Left colon (tissue), 2 donors: ENCODE measurements at regions not wholly inside any gene's neighbourhood (a gene's known extent, or its start where the extent isn't known, plus 50 kb on each side); places are given as distances from the start of the nearest gene placed in this dataset.
"Not testable (repeated sequence)": the region's sequence is repeated elsewhere in the genome, so short reads cannot be mapped to it uniquely, and the experiment has no call there.

ENCODE experiments used
- ATAC-seq: fragments of 200-7000 bp; cut with Tn5 transposase; one replicate; pipeline ENCODE4 v1.9.1; 2020; ENCODE audit warnings: mild to moderate bottlenecking, moderate library complexity
- DNase-seq, 2 donors: peaks; one replicate each; pipeline ENCODE4 v3.0.0-alpha.2; 2020
- intact Hi-C, 2 donors: fragments of 100-400 bp; cut with DNase I in 1 of 2; cut with micrococcal nuclease in 1 of 2; formaldehyde crosslinking; loops; one replicate each; pipeline versions ENCODE4 v1.11.2 to v1.14.0; 2022; cut with DNase I, micrococcal nuclease
- donor health status: DM: no; HTN: no; CAD: no.
- donor health status: DM: yes; HTN: yes; CAD: no.

DNA sequence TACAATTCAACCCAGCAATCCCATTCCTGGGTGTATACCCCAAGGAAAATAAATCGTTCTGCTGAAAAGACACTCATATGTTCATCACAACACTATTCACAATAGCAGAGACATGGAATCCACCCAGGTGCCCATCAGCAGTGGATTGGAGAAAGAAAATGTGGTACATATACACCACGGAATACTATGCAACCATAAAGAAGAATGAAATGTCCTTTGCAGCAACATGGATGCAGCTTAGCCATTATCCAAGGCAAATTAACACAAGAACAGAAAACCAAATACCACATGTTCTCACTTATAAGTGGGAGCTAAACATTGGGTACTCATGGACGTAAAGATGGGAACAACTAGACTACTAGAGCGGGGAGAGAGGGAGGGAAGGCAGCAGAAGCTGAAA lies 207.8 kb downstream of the GATA3 start:
- no peak for DNase-seq
- ATAC-seq: no peak
- intact Hi-C loops: no loop called here

DNA sequence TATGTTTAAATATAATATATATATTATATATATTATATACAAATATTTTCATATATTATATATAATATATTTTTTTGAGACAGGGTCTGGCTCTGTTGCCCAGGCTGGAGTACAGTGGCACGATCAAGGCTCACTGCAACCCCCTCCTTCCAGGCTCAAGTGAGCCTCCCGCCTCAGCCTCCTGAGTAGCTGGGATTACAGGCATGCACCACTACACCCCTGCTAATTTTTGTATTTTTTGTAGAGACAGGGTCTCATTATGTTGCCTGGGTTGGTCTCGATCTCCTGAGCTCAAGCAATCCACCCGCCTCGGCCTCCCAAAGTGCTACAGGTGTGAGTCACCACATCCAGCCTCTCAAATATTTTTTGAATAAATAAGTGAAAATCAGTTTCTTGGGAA lies 215.5 kb downstream of the GATA3 start:
- intact Hi-C loops: no loop called here
- DNase-seq: no peak
- no peak for ATAC-seq

DNA sequence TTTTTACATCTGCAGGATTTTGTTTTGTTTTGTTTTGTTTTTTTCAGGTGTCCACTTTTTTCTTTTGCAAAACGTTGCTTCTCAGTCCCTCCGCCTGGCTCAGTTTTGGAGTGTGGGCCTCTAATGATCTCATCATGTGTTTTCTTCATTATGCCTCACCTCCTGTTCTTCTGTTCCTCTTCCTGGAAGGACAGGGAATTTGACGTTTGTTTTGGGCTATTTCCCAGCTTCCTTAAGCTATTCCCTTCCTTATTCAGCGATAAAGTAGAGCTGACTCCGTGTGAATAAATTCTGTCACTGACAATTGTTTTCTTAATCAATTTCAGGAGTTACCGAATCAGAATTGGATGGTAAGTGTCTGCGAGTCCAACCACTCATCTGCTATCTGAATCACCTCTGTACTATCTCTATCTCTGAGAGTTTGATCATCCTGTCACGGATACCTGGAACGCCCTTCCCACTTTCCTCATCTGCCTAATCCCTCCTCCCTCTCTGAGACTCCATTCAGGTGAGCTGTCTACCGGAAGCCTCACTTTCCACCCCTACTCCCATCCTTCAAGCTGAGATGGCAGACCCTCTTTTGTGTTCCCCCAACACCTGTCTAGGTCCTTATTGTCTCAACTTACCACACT lies 218.4 kb downstream of the GATA3 start:
- intact Hi-C loops: no loop called here
- ATAC-seq (no peak), DNase-seq (no peak)

DNA sequence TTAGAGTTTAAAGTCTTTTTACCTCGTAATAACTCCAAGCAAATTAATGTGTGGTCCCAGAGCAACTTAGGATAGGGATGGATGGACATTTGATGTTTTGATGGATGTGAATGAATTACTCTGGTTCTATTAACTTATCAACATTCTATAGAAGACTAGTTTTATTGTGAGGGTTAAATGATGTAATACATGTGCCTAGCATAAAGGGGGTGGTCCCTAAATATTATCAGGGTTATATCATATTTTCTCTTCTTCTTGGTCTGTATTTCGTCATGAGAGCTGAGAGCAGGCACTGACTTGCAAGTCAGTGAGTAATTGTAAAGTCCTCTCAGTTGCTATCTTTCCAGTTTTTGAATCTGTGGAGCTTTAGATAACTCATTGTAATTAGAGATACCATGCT lies 219.3 kb downstream of the GATA3 start:
- intact Hi-C loops: no loop called here
- no peak for ATAC-seq
- no peak for DNase-seq

DNA sequence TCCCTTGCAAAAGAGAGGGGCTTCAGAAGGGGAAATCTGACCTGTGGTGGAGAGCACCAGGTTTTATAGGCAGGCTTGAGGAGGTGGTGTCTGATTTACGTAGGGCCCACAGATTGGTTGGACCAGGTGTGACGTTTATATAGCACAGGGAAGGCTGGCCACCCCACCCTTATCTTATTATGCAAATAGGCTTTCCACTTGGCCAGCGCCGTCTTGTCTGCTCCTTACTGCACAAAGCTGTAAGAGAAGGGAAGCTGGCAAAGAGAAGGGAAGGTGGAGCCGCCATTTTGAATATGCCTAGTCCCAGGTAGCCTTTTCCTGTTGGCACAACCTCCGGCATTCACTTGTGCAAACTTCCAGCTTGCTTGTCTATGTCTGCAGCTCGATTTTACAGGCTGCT lies 221.4 kb downstream of the GATA3 start:
- DNase-seq: no peak
- ATAC-seq: no peak
- intact Hi-C loops: no loop called here

DNA sequence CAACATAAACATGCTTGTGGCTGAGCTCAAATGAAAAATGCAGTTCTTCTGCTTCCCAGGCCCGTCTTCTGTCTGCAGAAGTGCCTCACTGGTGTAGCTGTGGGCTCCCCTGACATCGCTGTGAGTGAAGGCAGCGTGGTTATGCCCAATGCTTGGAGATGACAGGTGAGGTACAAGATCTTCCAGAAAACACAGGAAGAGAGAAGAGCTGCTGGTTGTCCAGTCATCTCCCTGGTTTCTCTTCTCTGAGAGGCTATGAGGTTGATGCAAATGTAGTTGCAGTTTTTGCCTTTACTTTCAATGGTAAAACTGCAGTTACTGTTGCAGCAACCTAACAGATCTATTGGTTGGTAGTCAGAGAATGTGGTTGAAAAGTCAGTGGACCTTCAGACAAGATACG lies 223.6 kb downstream of the GATA3 start:
- no peak for ATAC-seq
- no peak for DNase-seq
- intact Hi-C loops: no loop called here

DNA sequence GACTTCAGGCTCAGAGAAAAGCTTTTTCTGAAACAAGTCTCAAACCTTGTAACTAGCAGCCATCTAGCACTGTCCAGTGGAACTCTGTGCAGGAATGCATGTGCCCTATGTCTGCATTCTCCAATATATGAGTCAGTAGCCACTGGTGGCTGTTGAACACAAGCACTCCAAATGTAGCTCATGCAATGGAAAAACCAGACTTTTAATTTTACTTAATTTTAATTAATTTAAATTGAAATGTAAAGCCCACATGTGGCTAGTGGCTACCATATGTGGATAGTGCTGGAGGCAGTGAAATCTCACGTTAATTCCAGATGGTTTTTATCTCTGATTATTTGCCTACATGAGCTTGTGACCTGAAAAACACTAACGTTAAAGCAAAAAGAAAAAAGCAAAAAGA lies 225.1 kb downstream of the GATA3 start:
- no peak for DNase-seq
- intact Hi-C loops: no loop called here
- ATAC-seq: no peak

DNA sequence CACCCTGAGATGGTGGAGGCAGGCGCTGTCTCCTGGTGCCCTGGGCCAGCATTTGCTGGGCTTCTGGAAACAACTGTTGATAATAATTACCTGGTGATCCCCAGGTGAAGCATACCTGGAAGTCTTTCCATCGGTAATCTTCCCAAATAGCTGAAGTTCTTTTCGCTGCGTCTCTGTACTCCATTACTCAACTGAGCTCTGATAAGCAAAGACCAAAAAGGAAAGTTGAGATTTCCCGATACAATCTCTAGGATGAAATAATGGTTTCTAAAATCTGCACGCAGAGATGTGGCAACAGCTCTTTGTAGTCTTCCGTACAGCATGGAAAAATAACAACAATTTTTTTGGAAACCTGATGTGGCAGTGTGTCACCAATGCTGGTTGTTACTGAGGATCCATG lies 226.5 kb downstream of the GATA3 start:
- intact Hi-C loops: no loop called here
- ATAC-seq (no peak), DNase-seq (no peak)

DNA sequence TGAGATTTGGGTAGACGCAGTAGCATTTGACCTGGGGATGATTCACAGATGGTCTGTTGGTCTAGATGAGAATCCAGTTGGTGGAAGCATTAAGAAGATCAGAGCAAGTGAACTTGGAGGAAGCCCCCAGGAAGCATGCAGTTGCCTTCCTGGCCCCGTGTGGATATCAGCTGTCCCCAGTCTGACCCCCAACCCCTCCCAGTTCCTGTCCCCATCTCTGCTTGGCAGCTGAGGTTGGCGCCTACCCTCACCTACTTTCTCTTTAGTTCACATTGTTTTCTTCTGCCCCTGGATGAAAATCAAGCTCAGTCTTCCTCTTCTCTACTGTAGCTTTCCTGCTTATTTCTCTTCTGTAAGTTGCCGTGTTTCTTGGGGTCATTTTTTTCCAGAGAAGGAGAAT lies 227.9 kb downstream of the GATA3 start:
- DNase-seq (no peak), ATAC-seq (no peak)
- intact Hi-C loops: no loop called here

DNA sequence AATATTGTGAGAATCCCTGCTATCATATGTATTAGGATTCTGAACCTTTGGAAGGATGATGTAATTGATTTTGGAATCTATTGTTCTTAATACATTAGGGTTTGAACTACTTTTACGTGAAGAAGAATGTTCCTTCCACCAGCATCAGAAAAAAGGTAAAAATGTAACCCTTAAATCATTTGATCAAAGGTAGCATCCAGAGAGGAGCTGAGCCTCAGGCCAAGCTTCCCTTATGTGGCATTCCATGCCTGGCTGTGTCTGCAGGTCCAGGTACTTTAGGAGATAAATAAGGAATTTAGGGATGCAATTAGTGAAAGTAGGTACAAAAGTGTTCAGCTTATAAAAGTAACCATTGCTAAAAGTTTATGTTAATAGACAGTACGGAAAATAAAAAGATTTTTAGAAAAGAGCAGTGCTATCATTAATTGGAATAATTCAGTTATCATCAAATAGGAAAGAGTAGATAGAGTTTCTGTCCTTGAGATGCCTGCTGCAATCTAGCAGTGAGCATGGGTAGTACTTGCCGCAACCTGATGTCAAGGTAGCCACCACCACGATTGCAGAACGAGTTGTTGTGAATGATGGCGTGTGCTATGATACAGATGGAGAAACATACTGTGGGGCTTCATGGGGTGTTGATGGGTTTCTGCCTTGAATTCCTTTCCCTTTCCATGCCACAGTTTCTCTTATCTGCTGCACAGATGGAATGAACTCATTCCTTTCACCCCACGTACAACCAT lies 228.8 kb downstream of the GATA3 start:
- intact Hi-C loops: no loop called here
- ATAC-seq (no peak), DNase-seq (no peak)

DNA sequence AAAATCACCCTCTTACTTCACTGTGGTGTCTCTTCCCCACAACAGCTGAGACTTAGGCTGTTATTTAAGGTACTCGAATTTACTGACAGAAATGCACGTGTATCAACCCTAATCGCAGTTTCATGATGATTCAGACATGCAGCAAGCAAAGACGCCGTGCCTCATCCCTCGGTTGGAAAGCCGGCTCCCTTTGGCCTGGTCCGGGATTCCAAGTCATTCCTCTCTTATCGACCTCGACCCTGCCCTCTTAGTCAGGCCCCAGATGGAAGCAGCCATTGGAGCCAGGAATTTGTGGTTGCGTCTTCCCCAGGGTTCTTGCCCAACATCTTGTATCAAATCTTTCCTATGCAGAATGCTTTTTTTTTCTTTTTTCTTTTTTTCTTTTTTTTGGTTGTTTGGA lies 229.5 kb downstream of the GATA3 start:
- no peak for ATAC-seq
- intact Hi-C loops: no loop called here
- DNase-seq: no peak

DNA sequence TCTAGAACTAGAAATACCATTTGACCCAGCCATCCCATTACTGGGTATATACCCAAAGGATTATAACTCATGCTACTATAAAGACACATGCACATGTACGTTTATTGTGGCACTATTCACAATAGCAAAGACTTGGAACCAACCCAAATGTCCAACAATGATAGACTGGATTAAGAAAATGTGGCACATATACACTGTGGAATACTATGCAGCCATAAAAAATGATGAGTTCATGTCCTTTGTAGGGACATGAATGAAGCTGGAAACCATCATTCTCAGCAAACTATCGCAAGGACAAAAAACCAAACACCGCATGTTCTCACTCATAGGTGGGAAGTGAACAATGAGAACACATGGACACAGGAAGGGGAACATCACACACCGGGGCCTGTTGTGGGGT lies 231.5 kb downstream of the GATA3 start:
- ATAC-seq, intact Hi-C loops, DNase-seq: not testable (repeated sequence)

DNA sequence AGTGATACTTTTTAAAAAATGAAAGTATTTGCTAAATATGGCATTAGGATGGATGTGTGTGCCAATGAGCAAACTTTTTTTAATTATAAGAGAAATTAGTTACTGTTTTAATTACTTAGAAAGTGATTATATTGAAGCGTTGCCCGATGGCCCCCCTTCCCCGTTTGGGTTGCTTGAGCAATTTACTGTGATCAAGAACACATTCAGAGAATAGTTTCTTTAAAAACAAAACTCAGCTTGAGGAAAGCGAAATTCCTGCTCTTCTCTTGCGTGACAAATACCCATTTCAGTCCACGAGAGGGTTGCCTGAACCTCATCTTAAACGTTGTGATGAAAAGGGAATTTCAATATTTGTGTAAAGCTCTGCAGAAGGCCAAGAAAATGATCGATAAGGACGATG lies 234.1 kb downstream of the GATA3 start:
- no peak for ATAC-seq
- DNase-seq: no peak
- intact Hi-C loops: no loop called here

DNA sequence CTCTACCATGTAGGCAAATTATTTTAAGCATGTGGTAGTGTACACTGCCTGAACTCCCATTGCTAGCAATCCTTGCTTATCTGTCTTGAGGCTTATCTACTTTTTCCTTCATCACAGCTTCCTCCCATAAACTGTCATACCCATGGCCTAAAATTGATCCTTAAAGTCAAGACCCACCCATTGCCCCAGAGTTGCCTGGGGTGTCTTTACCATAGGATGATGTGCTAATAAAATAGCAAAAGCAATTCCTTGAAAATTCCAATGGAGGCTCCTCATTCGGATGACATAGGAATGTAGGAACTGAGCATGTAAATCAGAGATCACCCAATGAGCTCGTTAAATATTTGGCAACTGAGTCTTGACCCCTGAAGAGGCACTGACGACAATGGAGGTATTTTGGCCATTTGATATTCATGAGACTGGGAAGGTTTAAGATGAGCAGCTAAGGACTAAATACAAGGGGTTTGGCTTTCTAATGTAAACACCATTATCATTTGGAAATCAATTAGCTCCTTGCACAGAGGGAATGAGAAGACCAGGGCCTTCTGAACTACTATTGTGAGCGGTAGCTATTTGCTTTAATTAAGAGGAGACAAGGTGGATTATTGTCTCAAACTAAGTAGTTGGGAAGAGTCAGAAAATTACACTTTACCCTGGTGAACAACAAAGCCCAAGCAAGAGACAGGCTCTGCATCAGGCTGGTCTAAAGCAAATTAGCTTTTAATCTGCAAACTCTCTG lies 234.9 kb downstream of the GATA3 start:
- DNase-seq (no peak), ATAC-seq (no peak)
- intact Hi-C loops: no loop called here

DNA sequence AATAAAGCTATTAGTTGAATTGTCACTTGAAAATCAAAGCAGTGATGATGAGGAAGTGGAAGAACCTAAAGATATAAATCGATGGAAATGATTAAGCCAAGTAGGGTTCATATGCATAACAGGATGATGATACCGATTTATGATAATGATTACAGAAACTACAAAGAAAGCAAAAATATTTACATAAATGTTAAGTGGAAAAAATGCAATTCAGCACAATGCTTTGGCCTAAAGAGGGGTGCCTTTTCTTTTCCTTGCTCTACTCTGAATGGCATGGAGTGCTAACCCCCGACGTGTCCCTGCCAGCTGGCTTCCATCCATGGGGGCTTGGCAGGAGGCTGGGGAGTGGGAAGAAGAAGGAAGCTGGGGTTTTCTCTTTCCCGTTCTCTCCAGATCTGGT lies 240.3 kb downstream of the GATA3 start:
- intact Hi-C loops: no loop called here
- DNase-seq (no peak), ATAC-seq (no peak)

DNA sequence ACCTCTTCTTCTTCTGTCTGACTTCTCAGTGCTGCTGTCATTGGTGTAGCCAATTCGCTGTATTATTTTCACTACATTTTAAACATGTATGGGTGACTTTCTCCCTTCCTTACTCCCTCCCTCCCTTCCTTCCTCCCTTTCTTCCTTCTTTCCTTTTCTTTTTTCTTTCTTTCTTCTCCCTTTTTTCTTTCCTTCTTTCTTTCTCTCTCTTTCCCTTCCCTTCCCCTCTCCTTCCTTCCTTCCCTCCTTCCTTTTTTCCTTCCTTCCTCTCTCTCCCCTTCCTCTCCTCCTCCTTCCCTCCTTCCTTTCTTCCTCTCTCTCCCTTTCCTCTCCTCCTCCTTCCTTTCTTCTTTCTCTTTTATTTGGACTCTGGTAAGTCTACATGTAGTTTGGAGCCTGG lies 240.8 kb downstream of the GATA3 start:
- ATAC-seq (no peak), DNase-seq (no peak)
- intact Hi-C loops: no loop called here

DNA sequence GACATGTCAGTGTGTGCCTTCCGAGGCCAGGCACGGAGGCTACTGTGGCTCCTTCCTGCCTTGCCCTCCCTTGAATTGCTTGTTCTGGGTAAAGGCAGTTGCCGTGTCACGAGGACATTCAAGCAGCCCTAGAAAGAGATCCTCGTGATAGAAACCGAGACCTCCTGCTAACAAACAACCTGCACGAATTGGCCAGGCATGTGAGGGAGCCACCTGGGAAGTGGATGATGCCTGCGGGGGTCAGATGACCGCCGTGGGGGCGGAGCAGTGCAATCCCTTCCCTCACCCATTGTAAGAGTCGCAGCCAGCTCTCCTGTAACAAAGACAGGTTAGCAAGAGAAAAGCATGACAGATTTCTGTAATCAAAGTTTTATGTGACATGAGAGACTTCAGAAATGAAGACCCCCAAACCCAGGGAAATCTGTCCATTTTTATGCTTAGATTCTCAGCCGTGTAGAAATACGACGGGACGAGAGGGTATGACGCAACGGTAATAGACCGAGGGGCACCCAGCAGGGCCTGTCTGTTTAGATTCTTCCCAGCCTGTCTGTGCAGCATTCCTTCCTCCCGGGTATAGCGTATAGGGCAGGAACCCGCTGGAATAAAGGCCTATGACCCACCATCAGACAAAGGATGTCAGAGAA lies 241.7 kb downstream of the GATA3 start:
- intact Hi-C loops: no loop called here
- ATAC-seq (no peak), DNase-seq (no peak)

DNA sequence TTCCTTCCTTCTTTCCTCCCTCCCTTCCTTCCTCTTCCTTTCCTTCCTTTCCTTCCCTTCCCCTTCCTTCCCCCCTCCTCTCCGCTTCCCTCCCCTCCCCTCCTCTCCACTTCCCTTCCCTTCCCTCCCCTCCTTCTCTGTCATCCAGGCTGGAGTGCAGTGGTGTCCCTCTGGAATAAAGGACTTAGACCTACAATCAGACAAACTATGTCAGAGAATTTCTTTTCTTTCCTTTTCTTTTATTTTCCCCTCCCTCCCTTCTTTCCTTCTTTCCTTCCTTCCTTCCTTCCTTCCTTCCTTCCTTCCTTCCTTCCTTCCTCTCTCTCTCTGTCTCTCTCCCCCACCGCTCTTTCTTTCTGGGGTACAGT lies 242.2 kb downstream of the GATA3 start:
- no peak for ATAC-seq
- DNase-seq: no peak
- intact Hi-C loops: no loop called here

DNA sequence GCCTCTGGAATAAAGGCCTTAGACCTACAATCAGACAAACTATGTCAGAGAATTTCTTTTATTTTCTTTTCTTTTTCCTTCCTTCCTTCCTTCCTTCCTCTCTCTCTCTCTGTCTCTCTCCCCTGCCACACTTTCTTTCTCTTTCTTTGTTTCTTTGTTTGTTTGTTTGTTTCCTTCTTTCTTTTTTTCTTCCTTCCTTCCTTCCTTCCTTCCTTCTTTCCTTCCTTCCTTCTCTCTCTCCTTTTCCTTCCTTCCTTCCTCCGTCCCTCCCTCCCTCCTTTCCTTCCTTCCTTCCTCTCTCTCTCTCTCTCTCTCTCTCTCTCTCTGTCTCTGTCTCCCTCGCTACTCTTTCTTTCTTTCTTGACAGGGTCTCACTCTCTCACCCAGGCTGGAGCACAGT lies 242.6 kb downstream of the GATA3 start:
- intact Hi-C loops: no loop called here
- DNase-seq (no peak), ATAC-seq (no peak)

DNA sequence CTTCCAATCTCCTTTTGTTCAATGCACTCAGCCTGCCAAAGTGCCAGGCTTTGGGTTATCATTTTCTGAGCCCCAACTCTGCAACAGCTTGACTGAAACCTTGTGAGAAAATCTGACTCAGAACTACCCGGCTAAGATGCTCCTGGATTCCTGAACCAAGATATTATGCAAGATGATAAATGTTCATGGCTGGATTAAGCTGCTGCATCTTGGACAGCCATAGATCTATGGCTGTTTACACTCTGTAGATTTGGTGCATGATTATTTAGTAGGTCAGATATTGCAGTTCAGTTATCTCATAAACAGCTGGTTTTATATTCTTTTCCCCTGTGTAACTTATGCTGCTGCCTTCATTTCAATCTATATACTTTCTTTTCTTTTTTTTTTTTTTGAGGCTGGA lies 243.5 kb downstream of the GATA3 start:
- no peak for ATAC-seq
- intact Hi-C loops: no loop called here
- DNase-seq: no peak
